ENCODE measurements at regions not wholly inside any gene's neighbourhood (a gene's known extent, or its start where the extent isn't known, plus 50 kb on each side); places are given as distances from the start of the nearest gene placed in this dataset.

DNA sequence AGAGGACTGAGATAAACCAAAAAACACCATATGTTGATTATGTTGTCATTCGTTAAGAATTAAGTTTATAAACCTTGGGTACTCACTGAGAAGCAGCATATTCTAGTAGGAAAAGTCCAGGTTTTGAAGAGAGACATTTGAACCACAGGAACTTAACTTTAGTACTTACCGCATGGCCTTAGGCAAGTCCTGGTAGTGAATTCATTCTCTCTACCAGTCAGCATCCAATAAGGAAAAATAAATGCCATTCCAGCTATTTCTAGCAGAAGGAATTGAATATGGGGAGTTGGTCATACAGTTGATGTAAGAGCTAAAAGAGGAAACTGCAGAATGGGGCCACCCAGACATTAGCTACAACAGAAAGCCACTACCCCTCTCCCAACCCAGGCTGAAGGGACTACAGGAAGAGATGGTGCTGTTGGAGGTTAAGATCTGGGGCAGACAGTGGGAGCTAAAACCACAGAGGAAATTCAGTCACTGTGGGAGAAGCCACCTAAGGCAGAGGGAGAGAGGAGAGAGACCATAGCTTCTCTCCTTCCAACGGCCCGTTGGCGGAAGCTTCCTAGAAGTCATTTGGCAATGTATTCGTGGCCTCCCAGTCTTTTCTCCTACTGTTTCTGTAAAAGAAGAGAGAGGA, 133.8 kb upstream of the RARB start:
- DNase-seq, result no peak

- peak; percentile 16 for DNase-seq
Measured at GRCh38 chr3:25297667-25298585, 130.1 kb upstream of the RARB start.

- no peak for DNase-seq
Measured at GRCh38 chr3:25300141-25300540, 127.9 kb upstream of the RARB start.

DNA sequence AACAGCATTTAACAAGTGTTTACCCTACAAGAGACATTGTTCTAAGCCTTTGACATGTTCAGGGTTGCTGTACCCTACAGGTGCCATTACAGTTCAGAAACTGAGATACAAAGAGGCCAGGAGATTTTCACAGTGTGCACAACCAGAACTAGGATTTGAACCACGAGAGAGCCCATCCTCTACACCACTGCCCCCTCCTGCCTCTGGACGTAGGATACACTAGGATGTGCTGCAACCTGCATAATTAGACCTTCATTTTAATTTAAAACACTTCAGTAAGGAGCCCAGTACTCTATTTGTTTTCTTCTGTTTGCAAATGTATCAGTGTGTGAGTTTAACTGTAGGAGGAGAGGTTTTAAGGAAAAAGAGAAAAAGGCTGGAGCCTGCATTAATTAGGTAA, 123.1 kb upstream of the RARB start:
- no peak for DNase-seq

- DNase-seq, result no peak
Measured at GRCh38 chr3:25306066-25306465, 122.0 kb upstream of the RARB start.

DNA sequence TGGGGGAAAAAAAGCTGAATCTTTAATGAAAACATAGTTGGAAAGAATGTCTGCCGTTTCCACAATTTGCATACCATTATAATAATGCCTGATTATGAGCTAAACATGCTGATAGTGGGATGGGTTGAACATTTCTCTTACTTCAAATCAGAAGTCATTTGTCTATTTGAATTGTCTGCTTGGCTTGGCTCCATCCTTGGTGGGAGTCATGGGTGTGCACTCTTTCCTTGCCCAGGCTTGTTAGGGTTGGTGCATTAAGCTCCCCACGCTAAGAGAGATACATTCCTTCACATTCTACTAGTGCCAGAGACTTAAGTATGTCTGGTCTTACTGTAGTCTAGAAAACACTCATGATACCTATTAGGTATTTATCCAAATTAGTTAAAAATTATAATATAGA, 121.4 kb upstream of the RARB start:
- no peak for DNase-seq

- DNase-seq, result no peak
Measured at GRCh38 chr3:25313286-25313685, 114.8 kb upstream of the RARB start.

DNA sequence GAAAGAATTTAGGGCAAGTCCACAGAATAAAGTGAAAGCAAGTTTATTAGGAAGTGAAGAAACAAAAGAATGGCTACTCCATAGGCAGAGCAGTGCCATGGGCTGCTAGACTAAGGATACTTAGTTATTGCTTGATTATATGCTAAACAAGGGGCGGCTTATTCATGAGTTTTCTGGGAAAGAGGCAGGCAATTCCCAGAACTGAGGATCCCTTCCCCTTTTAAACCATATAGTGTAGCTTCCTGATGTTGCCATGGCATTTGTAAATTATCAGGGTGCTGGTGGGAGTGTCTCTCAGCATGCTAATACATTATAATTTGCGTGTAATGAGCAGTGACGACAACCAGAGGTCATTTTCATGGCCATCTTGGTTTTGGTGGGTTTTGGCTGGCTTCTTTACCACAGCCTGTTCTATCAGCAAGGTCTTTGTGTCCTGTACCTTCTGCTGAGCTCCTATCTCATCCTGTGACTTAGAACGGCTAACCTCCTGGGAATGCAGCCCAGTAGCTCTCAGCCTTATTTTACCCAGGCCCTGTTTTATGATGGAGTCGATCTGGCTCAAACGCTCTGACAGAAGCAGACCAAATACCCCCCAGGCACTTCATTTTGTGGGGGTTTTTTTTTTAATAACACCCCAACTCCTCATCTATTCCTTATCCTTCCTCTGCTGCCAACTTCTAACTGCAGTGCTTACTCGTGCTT, 103.0 kb upstream of the RARB start:
- DNase-seq, result no peak

- no peak for DNase-seq
Measured at GRCh38 chr3:25335356-25335755, 92.7 kb upstream of the RARB start.

- no peak for DNase-seq
Measured at GRCh38 chr3:25338158-25338725, 89.8 kb upstream of the RARB start.

DNA sequence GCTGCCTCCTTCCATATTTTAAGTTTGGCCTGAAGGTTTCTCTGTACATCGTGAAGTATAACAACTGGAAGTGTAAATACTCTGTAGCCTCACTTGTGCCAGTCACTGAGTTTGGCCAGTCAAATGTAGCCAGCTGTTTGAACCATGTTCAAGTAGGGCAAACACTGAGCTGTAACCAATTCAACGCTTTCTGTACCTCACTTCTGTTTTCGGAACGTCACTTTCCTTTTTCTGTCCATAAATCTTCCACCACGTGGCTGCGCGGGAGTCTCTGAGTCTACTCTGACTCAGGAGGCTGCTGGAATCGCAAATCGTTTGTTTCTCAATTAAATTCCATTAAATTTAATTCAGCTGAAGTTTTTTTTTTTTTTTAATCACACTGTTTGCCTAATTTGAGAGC, 88.8 kb upstream of the RARB start:
- DNase-seq, result no peak

- DNase-seq, result no peak
Measured at GRCh38 chr3:25344670-25345069, 83.4 kb upstream of the RARB start.

DNA sequence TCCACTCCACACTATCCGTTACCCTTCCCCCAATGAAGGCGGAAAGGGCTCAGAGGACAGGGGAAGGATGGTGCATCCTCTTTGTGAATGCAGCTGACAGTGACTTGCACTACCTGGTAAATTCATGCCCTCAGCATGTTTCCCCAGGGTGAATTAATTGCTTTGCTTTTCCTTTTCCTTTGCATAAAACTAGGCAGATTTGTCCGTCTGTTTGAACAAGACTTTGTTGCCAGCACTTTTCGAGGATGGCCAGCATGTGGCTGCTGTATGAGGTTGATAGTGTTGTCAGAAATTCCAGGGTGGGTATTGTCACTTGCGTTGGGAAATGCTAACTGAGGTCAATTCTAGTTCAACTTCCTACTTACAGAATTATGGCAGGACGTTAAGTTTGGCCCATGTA, 79.0 kb upstream of the RARB start:
- DNase-seq, result no peak

GRCh38 chr3:25349828-25350724, 78.0 kb upstream of the RARB start:
- no peak for DNase-seq

- no peak for DNase-seq
Measured at GRCh38 chr3:25350725-25351114, 77.3 kb upstream of the RARB start.

DNA sequence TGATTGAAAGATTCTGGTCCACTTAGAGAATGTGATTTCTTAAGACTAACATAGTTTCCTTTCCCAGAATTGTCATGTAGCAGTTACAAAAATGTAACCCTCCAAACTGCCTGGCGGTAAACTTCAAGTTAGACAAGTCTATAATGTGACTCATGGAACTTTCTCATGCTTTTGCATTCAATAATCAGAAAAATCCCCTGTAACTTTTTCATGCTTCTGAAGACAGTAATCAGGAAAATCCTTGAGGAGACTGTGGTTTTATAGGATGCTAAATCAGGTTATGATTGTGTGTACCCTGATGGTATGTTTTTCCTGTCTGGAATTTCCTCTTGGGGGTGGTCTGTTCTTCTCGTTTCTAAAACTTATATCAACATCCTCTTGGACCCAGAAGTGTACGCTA, 74.0 kb upstream of the RARB start:
- DNase-seq, result no peak

- DNase-seq, result no peak
Measured at GRCh38 chr3:25355034-25355885, 72.8 kb upstream of the RARB start.

- DNase-seq, result no peak
Measured at GRCh38 chr3:25355998-25356397, 72.1 kb upstream of the RARB start.

DNA sequence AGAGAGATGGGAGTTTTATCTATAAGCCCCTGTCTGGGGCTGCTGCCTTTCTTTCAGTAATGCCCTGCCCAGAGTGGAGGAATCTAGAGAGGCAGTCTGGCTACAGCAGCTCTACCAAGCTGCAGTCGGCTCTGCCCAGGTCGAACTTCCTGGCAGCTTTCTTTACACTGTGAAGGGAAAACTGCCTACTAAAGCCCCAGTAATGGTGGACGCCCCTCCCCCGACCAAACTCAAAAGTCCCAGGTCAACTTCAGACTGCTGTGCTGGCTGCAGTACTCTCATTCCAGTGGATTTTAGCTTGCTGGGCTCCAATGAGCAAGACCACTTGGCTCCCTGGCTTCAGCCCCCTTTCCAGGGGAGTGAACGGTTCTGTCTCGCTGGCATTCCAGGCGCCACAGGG, 65.9 kb upstream of the RARB start:
- DNase-seq, result no peak

DNA sequence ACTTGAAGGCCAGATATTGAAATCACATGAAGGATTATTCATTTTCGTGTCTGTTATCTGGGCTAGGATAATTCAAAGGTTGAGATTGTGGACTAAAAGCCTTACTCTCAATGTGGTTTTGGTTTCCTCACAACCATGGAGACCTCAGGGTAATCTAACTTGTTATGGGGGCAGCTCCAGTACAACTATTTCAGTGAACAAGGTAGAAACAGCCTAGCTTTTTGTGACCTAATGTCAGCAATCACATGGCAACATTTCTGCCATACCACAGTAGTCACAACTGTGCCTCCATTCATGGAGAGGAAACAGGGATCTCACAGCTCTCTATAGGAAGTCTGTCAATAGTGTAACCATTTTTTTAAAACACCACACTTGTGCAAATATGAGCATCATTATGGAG, 62.4 kb upstream of the RARB start:
- DNase-seq, result no peak

DNA sequence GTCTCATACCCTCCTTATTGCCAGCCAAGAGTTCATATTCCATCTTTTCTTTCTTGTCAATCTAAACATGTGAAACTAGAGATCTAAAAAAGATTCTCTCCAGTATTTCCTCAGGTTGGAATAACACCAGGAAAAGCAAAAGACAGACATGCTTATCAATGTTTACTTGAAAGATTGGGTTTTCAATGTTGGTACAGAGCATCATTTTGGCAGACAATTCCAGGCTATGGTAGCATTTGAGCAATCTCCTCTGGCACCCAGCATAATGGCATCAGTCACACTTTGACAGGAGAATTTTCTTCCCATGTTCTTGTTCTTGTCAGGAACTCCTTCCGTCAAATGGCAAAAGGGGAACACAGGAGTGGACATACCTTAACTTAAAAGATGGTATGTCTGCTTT, 61.0 kb upstream of the RARB start:
- DNase-seq, result no peak

Data from hindlimb muscle (tissue), 1 donor.